ENCODE measurements at regions not wholly inside any gene's neighbourhood (a gene's known extent, or its start where the extent isn't known, plus 50 kb on each side); places are given as distances from the start of the nearest gene placed in this dataset.
"Not testable (repeated sequence)": the region's sequence is repeated elsewhere in the genome, so short reads cannot be mapped to it uniquely, and the experiment has no call there.

GRCh38 chr5:14930486-14930885 is 58.9 kb upstream of the ANKH start:
- H3K27ac ChIP-seq, result no peak overlapping the region
- TF ChIP-seq CTCF (IDR thresholded peaks at IDR 0.05; ENCODE audit: low read depth, low read length), result no peak

GRCh38 chr5:14929293-14930065 is 57.9 kb upstream of the ANKH start:
- no peak for TF ChIP-seq CTCF (IDR thresholded peaks at IDR 0.05; ENCODE audit: low read depth, low read length)
- no peaks in the 10 kb centered on the region for H3K27me3 ChIP-seq
- no peaks in the 10 kb centered on the region for H3K4me1 ChIP-seq (ENCODE audit: low read depth)
- no peak overlapping the region for H3K4me3 ChIP-seq
- peak in 1 of 2 donors; percentile 55 for DNase-seq (ENCODE audit: low read depth in 1 of 2, low spot score in 1 of 2)
- no peaks in the 10 kb centered on the region for H3K9me3 ChIP-seq (ENCODE audit: low read depth)
- no peak overlapping the region for H3K27ac ChIP-seq
- no peaks in the 10 kb centered on the region for H3K36me3 ChIP-seq

More at GRCh38 chr5:14930486-14930885, 58.9 kb upstream of the ANKH start:
- H3K27me3 ChIP-seq, result no peaks in the 10 kb centered on the region
- peak in 1 of 2 donors; percentile 30 for DNase-seq (ENCODE audit: low read depth in 1 of 2, low spot score in 1 of 2)
- H3K4me3 ChIP-seq, result no peak overlapping the region
- no peaks in the 10 kb centered on the region for H3K9me3 ChIP-seq (ENCODE audit: low read depth)
- H3K36me3 ChIP-seq, result no peaks in the 10 kb centered on the region
- no peaks in the 10 kb centered on the region for H3K4me1 ChIP-seq (ENCODE audit: low read depth)

GRCh38 chr5:14928661-14929060 is 57.1 kb upstream of the ANKH start:
- no peaks in the 10 kb centered on the region for H3K27me3 ChIP-seq
- H3K27ac ChIP-seq, result no peak overlapping the region
- H3K4me1 ChIP-seq (ENCODE audit: low read depth), result no peaks in the 10 kb centered on the region

GRCh38 chr5:14925326-14925725 is 53.7 kb upstream of the ANKH start:
- DNase-seq (ENCODE audit: low read depth in 1 of 2, low spot score in 1 of 2), result no peak
- Histone ChIP-seq H3K9me3 (ENCODE audit: low read depth) (no peaks in the 10 kb centered on the region), H3K27ac (no peak overlapping the region), H3K27me3 (no peaks in the 10 kb centered on the region), H3K4me1 (ENCODE audit: low read depth) (peaks cover 6% of the 10 kb centered on the region), H3K4me3 (no peak overlapping the region), H3K36me3 (no peaks in the 10 kb centered on the region)
- no peak for TF ChIP-seq CTCF (IDR thresholded peaks at IDR 0.05; ENCODE audit: low read depth, low read length)

More at GRCh38 chr5:14928661-14929060, 57.1 kb upstream of the ANKH start:
- Histone ChIP-seq H3K9me3 (ENCODE audit: low read depth) (no peaks in the 10 kb centered on the region), H3K4me3 (no peak overlapping the region), H3K36me3 (no peaks in the 10 kb centered on the region)
- no peak for TF ChIP-seq CTCF (IDR thresholded peaks at IDR 0.05; ENCODE audit: low read depth, low read length)
- no peak for DNase-seq (ENCODE audit: low read depth in 1 of 2, low spot score in 1 of 2)

- not testable (repeated sequence) for DNase-seq (ENCODE audit: low read depth in 1 of 2, low spot score in 1 of 2); H3K36me3 ChIP-seq; H3K9me3 ChIP-seq (ENCODE audit: low read depth); H3K4me1 ChIP-seq (ENCODE audit: low read depth); H3K4me3 ChIP-seq; H3K27ac ChIP-seq; H3K27me3 ChIP-seq
Measured at GRCh38 chr5:14922952-14923351, 51.4 kb upstream of the ANKH start.

GRCh38 chr5:14922456-14922855 is 50.9 kb upstream of the ANKH start:
- H3K4me1 ChIP-seq (ENCODE audit: low read depth), result peaks cover 6% of the 10 kb centered on the region
- no peak overlapping the region for H3K27ac ChIP-seq
- no peaks in the 10 kb centered on the region for H3K27me3 ChIP-seq
- no peaks in the 10 kb centered on the region for H3K36me3 ChIP-seq
- H3K4me3 ChIP-seq, result no peak overlapping the region
- TF ChIP-seq CTCF (IDR thresholded peaks at IDR 0.05; ENCODE audit: low read depth, low read length), result no peak
- DNase-seq (ENCODE audit: low read depth in 1 of 2, low spot score in 1 of 2), result no peak
- no peaks in the 10 kb centered on the region for H3K9me3 ChIP-seq (ENCODE audit: low read depth)
